Gastroesophageal sphincter (tissue), 3 donors: ENCODE measurements at regions not wholly inside any gene's neighbourhood (a gene's known extent, or its start where the extent isn't known, plus 50 kb on each side); places are given as distances from the start of the nearest gene placed in this dataset.

Source experiments
- EP300 ChIP-seq: sonication (generic); formaldehyde crosslinking; IDR thresholded peaks from one replicate; pipeline ENCODE4 v1.6.1; 2017; ENCODE audit warnings: antibody characterized with exemption, mild to moderate bottlenecking
- POLR2A ChIP-seq, 2 donors: fragments of 450-650 bp; IDR thresholded peaks; one replicate each; pipeline ENCODE4 v1.6.1; 2017; ENCODE audit warnings: antibody characterized with exemption in 2 of 2, mild to moderate bottlenecking in 2 of 2, moderate library complexity in 1 of 2
- POLR2AphosphoS5 ChIP-seq: sonication (generic); formaldehyde crosslinking; IDR thresholded peaks from one replicate; pipeline ENCODE4 v1.6.1; 2017; ENCODE audit warnings: antibody characterized with exemption
- TF ChIP-seq, protein P1 (sequence below), 4 experiments: fragments of 200-600 bp in 2 of 4; fragments of 450-650 bp in 2 of 4; sonication (generic) in 1 of 4; IDR thresholded peaks; one replicate each; pipeline ENCODE4 v1.5.1; 2017 to 2019; ENCODE audit warnings: antibody characterized with exemption in 4 of 4, mild to moderate bottlenecking in 2 of 4, moderate library complexity in 2 of 4

DNA sequence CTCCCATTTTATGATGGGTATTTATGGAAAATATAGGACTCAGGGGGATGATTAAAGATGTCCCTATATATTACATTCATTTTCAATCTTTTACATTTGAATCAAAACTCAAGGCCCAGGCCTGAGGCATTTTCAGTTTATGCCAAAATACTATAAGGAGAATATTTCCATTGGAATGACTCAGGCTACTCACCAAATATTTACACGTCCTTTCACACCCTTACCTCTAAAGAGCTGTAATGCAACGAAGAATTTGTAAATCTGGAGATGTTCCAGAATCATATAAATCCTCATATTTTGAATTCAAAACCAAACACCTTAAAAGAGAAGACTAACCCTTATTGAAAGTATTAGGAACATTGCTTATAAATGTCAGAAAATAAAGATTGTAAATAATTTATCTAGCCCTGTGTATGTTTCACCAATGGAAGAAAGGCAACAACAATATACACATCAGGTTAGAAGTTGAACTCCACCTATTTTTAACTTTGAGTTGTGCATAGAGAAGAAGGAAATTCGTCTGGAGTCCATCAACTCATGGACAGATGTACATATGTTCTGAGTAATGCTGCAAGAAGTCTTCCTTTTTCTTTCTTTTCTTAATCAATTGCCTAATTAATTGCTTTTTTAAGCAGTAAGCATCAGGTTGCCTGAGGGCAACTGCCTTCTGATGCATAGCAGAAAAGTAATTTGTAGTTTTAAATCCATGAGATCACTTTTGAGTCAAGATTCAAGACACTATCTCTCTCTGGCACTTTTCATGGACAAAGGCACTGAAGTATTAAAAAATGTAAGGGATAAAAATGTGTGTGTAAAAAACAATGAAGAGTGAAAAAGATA is 579.3 kb upstream of the RGMB start:
- TF ChIP-seq, protein P1, sequence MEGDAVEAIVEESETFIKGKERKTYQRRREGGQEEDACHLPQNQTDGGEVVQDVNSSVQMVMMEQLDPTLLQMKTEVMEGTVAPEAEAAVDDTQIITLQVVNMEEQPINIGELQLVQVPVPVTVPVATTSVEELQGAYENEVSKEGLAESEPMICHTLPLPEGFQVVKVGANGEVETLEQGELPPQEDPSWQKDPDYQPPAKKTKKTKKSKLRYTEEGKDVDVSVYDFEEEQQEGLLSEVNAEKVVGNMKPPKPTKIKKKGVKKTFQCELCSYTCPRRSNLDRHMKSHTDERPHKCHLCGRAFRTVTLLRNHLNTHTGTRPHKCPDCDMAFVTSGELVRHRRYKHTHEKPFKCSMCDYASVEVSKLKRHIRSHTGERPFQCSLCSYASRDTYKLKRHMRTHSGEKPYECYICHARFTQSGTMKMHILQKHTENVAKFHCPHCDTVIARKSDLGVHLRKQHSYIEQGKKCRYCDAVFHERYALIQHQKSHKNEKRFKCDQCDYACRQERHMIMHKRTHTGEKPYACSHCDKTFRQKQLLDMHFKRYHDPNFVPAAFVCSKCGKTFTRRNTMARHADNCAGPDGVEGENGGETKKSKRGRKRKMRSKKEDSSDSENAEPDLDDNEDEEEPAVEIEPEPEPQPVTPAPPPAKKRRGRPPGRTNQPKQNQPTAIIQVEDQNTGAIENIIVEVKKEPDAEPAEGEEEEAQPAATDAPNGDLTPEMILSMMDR (IDR thresholded peaks at IDR 0.05): no peak
- TF ChIP-seq EP300: no peak
- no peak for TF ChIP-seq POLR2A (IDR thresholded peaks at IDR 0.05)
- TF ChIP-seq POLR2AphosphoS5: no peak
